Kidney (tissue), 13 donors: ENCODE measurements at regions not wholly inside any gene's neighbourhood (a gene's known extent, or its start where the extent isn't known, plus 50 kb on each side); places are given as distances from the start of the nearest gene placed in this dataset.
"Not testable (repeated sequence)": the region's sequence is repeated elsewhere in the genome, so short reads cannot be mapped to it uniquely, and the experiment has no call there.

ENCODE experiments used
- DNase-seq, 5 donors: peaks; one replicate each; pipeline ENCODE4 v3.0.0-alpha.2; 2013 to 2020
- FAIRE-seq: peaks from 2 replicates; lab custom pipeline; 2012; peaks lifted over from hg19 to GRCh38; lab: Jason Lieb, UNC
- H3K27ac ChIP-seq, 2 donors: one replicate each; pipeline ENCODE4 v1.7.0; 2013; ENCODE audit warnings: low read depth in 2 of 2, low read length in 2 of 2, inconsistent platforms in 1 of 2
- H3K27me3 ChIP-seq: one replicate; pipeline ENCODE4 v1.7.1; 2013; ENCODE audit warnings: low read length, inconsistent platforms; ENCODE audit not compliant: control insufficient read depth, insufficient read depth
- H3K36me3 ChIP-seq, 3 donors: one replicate each; pipeline versions ENCODE4 v1.7.0 to v1.7.1; 2013; ENCODE audit warnings: low read length in 3 of 3, control low read depth in 1 of 3, inconsistent platforms in 1 of 3; ENCODE audit not compliant: insufficient read depth in 3 of 3, control insufficient read depth in 2 of 3
- H3K4me1 ChIP-seq, 3 donors: one replicate each; pipeline versions ENCODE4 v1.7.0 to v1.7.1; 2013; ENCODE audit warnings: low read length in 3 of 3, inconsistent platforms in 1 of 3, low read depth in 1 of 3; ENCODE audit not compliant: control insufficient read depth in 2 of 3, insufficient read depth in 2 of 3
- H3K4me3 ChIP-seq, 3 donors: one replicate each; pipeline versions ENCODE4 v1.7.0 to v1.8.1; 2013; ENCODE audit warnings: low read length in 3 of 3, control low read depth in 1 of 3, inconsistent platforms in 1 of 3
- H3K9ac ChIP-seq, 3 donors: one replicate each; pipeline versions ENCODE4 v1.7.0 to v1.7.1; 2013; ENCODE audit warnings: low read length in 3 of 3, control low read depth in 1 of 3, inconsistent platforms in 1 of 3
- H3K9me3 ChIP-seq, 3 donors: one replicate each; pipeline versions ENCODE4 v1.7.0 to v1.7.1; 2013; ENCODE audit warnings: low read length in 3 of 3, control low read depth in 1 of 3, inconsistent platforms in 1 of 3; ENCODE audit not compliant: control insufficient read depth in 2 of 3, insufficient read depth in 1 of 3
- CTCF ChIP-seq: IDR thresholded peaks from 3 replicates; pipeline ENCODE4 v1.5.1; 2012; ENCODE audit warnings: mild to moderate bottlenecking, moderate library complexity, borderline replicate concordance; ENCODE audit not compliant: insufficient read depth; ENCODE audit errors: extremely low read depth
- intact Hi-C: fragments of 100-400 bp; cut with DNase I; formaldehyde crosslinking; loops from one replicate; pipeline ENCODE4 v1.11.1; 2022
- donor health status: control.
- donor health status: control.
- donor health status: control.
- donor health status: control.
- donor health status: control.
- donor health status: DM: yes; HTN: yes; CAD: no.
- donor health status: Normal renal cell carcinoma (clear cell type).

GRCh38 chr7:19554581-19554980 is 154.3 kb downstream of the POLR1F start:
- H3K4me1 ChIP-seq, result no peaks in the 10 kb centered on the region
- peaks cover 0 to 2% (median 0%) of the 10 kb centered on the region in 3 donors for H3K9me3 ChIP-seq
- no peak overlapping the region for H3K9ac ChIP-seq
- no peaks in the 10 kb centered on the region for H3K36me3 ChIP-seq
- no peaks in the 10 kb centered on the region for H3K27me3 ChIP-seq
- H3K4me3 ChIP-seq, result no peak overlapping the region
- DNase-seq, result no peak
- H3K27ac ChIP-seq, result no peak overlapping the region
- TF ChIP-seq CTCF, result no peak
- no peak for FAIRE-seq
- intact Hi-C loops, result no loop called here

- no peak overlapping the region for H3K27ac ChIP-seq
- no peak for TF ChIP-seq CTCF
- no peaks in the 10 kb centered on the region for H3K4me1 ChIP-seq
- peaks cover 0 to 2% (median 0%) of the 10 kb centered on the region in 3 donors for H3K9me3 ChIP-seq
- intact Hi-C loops, result no loop called here
- H3K36me3 ChIP-seq, result no peaks in the 10 kb centered on the region
- FAIRE-seq (no peak), DNase-seq (no peak)
- H3K4me3 ChIP-seq, result no peak overlapping the region
- H3K9ac ChIP-seq, result no peak overlapping the region
- no peaks in the 10 kb centered on the region for H3K27me3 ChIP-seq
These were observed 156.3 kb downstream of the POLR1F start for GRCh38 chr7:19552576-19552975.

- H3K4me3 ChIP-seq, FAIRE-seq, H3K9ac ChIP-seq, H3K27ac ChIP-seq, H3K27me3 ChIP-seq, DNase-seq, intact Hi-C loops, H3K4me1 ChIP-seq, H3K9me3 ChIP-seq, H3K36me3 ChIP-seq: not testable (repeated sequence)
These were observed 159.6 kb downstream of the POLR1F start for GRCh38 chr7:19549246-19549645.

GRCh38 chr7:19537942-19538401 is 170.9 kb downstream of the POLR1F start:
- peak in 2 of 5 donors; percentile 23 to 35 for DNase-seq
- no peak overlapping the region for H3K27ac ChIP-seq
- FAIRE-seq, result no peak
- H3K4me3 ChIP-seq, result no peak overlapping the region
- H3K9ac ChIP-seq, result no peak overlapping the region
- H3K27me3 ChIP-seq, result no peaks in the 10 kb centered on the region
- H3K9me3 ChIP-seq, result no peaks in the 10 kb centered on the region
- TF ChIP-seq CTCF, result no peak
- intact Hi-C loops, result no loop called here
- H3K4me1 ChIP-seq, result no peaks in the 10 kb centered on the region
- H3K36me3 ChIP-seq, result no peaks in the 10 kb centered on the region
